Endothelial cell of umbilical vein (primary cell): ENCODE measurements at regions not wholly inside any gene's neighbourhood (a gene's known extent, or its start where the extent isn't known, plus 50 kb on each side); places are given as distances from the start of the nearest gene placed in this dataset.

Experiments
- BruUV-seq: library from RNA; stranded (reverse); fragments of 400-500 nt; replicated peaks from 2 replicates; lab custom pipeline; 2021; lab: Mats Ljungman, UMichigan
- CTCF ChIA-PET: fragments of 300-600, 350-600 bp; sonication (Branson Sonifier 250); formaldehyde crosslinking; loops from one replicate; lab custom pipeline; 2021; ENCODE audit warnings: antibody characterized with exemption, inconsistent platforms; lab: Charles Lee
- POLR2A ChIA-PET: fragments of 300-600, 350-600 bp; sonication (Branson Sonifier 250); formaldehyde crosslinking; loops from one replicate; lab custom pipeline; 2021; ENCODE audit warnings: antibody characterized with exemption, inconsistent platforms; lab: Charles Lee
- DNase-seq: peaks from one replicate; pipeline ENCODE4 v3.0.0-alpha.2; 2011; ENCODE audit warnings: low read depth, low spot score
- FAIRE-seq: peaks from 2 replicates; lab custom pipeline; 2011; peaks lifted over from hg19 to GRCh38; lab: Jason Lieb, UNC
- H2AFZ ChIP-seq: 2 replicates; pipeline ENCODE4 v1.6.0; 2012; ENCODE audit warnings: low read depth, low read length, control low read depth, inconsistent platforms
- H3K27ac ChIP-seq: 2 replicates; pipeline ENCODE4 v1.5.1; 2011; ENCODE audit warnings: low read depth, mild to moderate bottlenecking, control low read depth, low read length, moderate library complexity; ENCODE audit not compliant: insufficient read depth
- H3K27me3 ChIP-seq, 2 experiments: 2 replicates each; pipeline versions ENCODE4 v1.6.0 to v1.6.1; 2011; ENCODE audit warnings: low read length in 2 of 2, mixed read lengths in 1 of 2; ENCODE audit not compliant: control insufficient read depth in 2 of 2, insufficient read depth in 2 of 2
- H3K36me3 ChIP-seq, 2 experiments: 2 replicates in 1 of 2; 3 replicates in 1 of 2; pipeline ENCODE4 v1.5.1; 2011; ENCODE audit warnings: low read length in 2 of 2, mild to moderate bottlenecking in 1 of 2, moderate library complexity in 1 of 2; ENCODE audit not compliant: control insufficient read depth in 2 of 2, insufficient read depth in 2 of 2; ENCODE audit errors: extremely low read depth in 1 of 2
- H3K4me1 ChIP-seq: 3 replicates; pipeline ENCODE4 v1.5.1; 2011; ENCODE audit warnings: mild to moderate bottlenecking, low read length; ENCODE audit not compliant: control insufficient read depth, insufficient read depth; ENCODE audit errors: extremely low read depth
- H3K4me2 ChIP-seq: 2 replicates; pipeline ENCODE4 v1.6.1; 2011; ENCODE audit warnings: low read length, control low read depth, mixed read lengths; ENCODE audit not compliant: insufficient read depth
- H3K4me3 ChIP-seq, 3 experiments: fragments of 200-600 bp in 1 of 3; sonication (generic), shearing (Covaris generic) in 1 of 3; replicated peaks in 1 of 3; 2 replicates each; pipeline ENCODE4 v1.5.1; 2011 to 2016; ENCODE audit warnings: control low read depth in 3 of 3, low read length in 3 of 3, mild to moderate bottlenecking in 2 of 3, inconsistent platforms in 1 of 3, low read depth in 1 of 3, moderate library complexity in 1 of 3; ENCODE audit not compliant: insufficient read depth in 1 of 3
- H3K79me2 ChIP-seq: 2 replicates; pipeline ENCODE4 v1.6.0; 2012; ENCODE audit warnings: low read length, inconsistent platforms; ENCODE audit not compliant: control insufficient read depth, insufficient read depth
- H3K9ac ChIP-seq: replicated peaks from 2 replicates; pipeline ENCODE3; 2011; ENCODE audit warnings: low read length, control low read depth; ENCODE audit not compliant: insufficient read depth; ENCODE audit errors: extremely low read depth
- H3K9me1 ChIP-seq: replicated peaks from 3 replicates; pipeline ENCODE4 v1.6.0; 2011; ENCODE audit warnings: mild to moderate bottlenecking, low read length; ENCODE audit not compliant: control insufficient read depth, insufficient read depth; ENCODE audit errors: extremely low read depth
- H3K9me3 ChIP-seq: replicated peaks from 2 replicates; pipeline ENCODE4 v1.5.1; 2012; ENCODE audit warnings: low read length, inconsistent platforms; ENCODE audit not compliant: control insufficient read depth, insufficient read depth
- H4K20me1 ChIP-seq: replicated peaks from 2 replicates; pipeline ENCODE3; 2011; ENCODE audit warnings: mild to moderate bottlenecking, low read length; ENCODE audit not compliant: control insufficient read depth, insufficient read depth; ENCODE audit errors: extremely low read depth
- CTCF ChIP-seq, 2 donors: IDR thresholded peaks; 1 replicate in 1 of 2; 2 replicates in 1 of 2; pipeline ENCODE4 v1.5.1; 2011; ENCODE audit warnings: low read length in 2 of 2, mild to moderate bottlenecking in 2 of 2, moderate library complexity in 2 of 2, control low read depth in 1 of 2, inconsistent platforms in 1 of 2, low read depth in 1 of 2; ENCODE audit not compliant: insufficient read depth in 1 of 2; ENCODE audit errors: extremely low read depth in 1 of 2
- EZH2 ChIP-seq: IDR thresholded peaks from 2 replicates; pipeline ENCODE4 v1.6.1; 2012; ENCODE audit warnings: borderline replicate concordance, low read depth, mild to moderate bottlenecking, moderate library complexity, low read length, inconsistent platforms; ENCODE audit not compliant: severe bottlenecking
- FOS ChIP-seq: IDR thresholded peaks from 2 replicates; pipeline ENCODE4 v1.6.1; 2011; ENCODE audit warnings: mild to moderate bottlenecking, low read length, moderate library complexity, borderline replicate concordance; ENCODE audit not compliant: insufficient read depth
- GATA2 ChIP-seq: IDR thresholded peaks from 2 replicates; pipeline ENCODE4 v1.7.0; 2011; ENCODE audit warnings: low read depth, mild to moderate bottlenecking, moderate library complexity, mixed read lengths, low read length; ENCODE audit not compliant: insufficient read length, insufficient read depth
- JUN ChIP-seq: IDR thresholded peaks from 2 replicates; pipeline ENCODE4 v1.6.1; 2011; ENCODE audit warnings: borderline replicate concordance, low read depth; ENCODE audit not compliant: insufficient read length, insufficient read depth
- MAX ChIP-seq: IDR thresholded peaks from 2 replicates; pipeline ENCODE4 v1.6.1; 2011; ENCODE audit not compliant: insufficient read depth, insufficient read length
- MYC ChIP-seq: IDR thresholded peaks from one replicate; pipeline ENCODE4 v1.6.1; 2011; ENCODE audit warnings: mild to moderate bottlenecking, low read depth, low read length
- POLR2A ChIP-seq: IDR thresholded peaks from 2 replicates; pipeline ENCODE4 v1.6.1; 2012; ENCODE audit warnings: low read depth, mild to moderate bottlenecking, control low read depth, low read length
- POLR2AphosphoS5 ChIP-seq: IDR thresholded peaks from 2 replicates; pipeline ENCODE4 v1.6.1; 2012; ENCODE audit warnings: low read depth, mild to moderate bottlenecking, control low read depth, low read length, moderate library complexity; ENCODE audit not compliant: insufficient read depth
- dilution Hi-C: fragments of 300-500 bp; cut with MboI; formaldehyde crosslinking; loops from one replicate; pipeline ENCODE4 v1.15.0; 2019; ENCODE audit warnings: low sequenced_read_pairs; ENCODE audit not compliant: extremely low pct_ligation_motif_present
- intact Hi-C: fragments of 100-400 bp; cut with micrococcal nuclease; formaldehyde crosslinking; loops from one replicate; pipeline ENCODE4 v1.10.0; 2022

- Histone ChIP-seq H4K20me1 (no peaks in the 10 kb centered on the region), H3K36me3 (no peaks in the 10 kb centered on the region), H3K27ac (no peak overlapping the region), H3K79me2 (no peaks in the 10 kb centered on the region), H3K4me1 (no peaks in the 10 kb centered on the region), H3K4me3 (no peak overlapping the region), H3K9me3 (no peaks in the 10 kb centered on the region), H3K9me1 (no peaks in the 10 kb centered on the region), H2AFZ (no peak overlapping the region), H3K27me3 (no peaks in the 10 kb centered on the region), H3K9ac (no peak overlapping the region), H3K4me2 (no peak overlapping the region)
- CTCF ChIA-PET, result no interaction called here
- intact Hi-C loops (no loop called here), dilution Hi-C loops (no loop called here)
- POLR2A ChIA-PET, result no interaction called here
- DNase-seq, result no peak
- no peak for FAIRE-seq
- TF ChIP-seq FOS, result no peak
- TF ChIP-seq CTCF (IDR thresholded peaks at IDR 0.05; ENCODE audit: extremely low read depth in 1 of 2, insufficient read depth in 1 of 2, low read depth in 1 of 2, low read length in 2 of 2), result no peak
- no peak for TF ChIP-seq MAX
- no peak for TF ChIP-seq MYC
- TF ChIP-seq POLR2A, result no peak
- no peak for TF ChIP-seq EZH2
- no peak for TF ChIP-seq POLR2AphosphoS5
- no peak for TF ChIP-seq JUN
- TF ChIP-seq GATA2, result no peak
- BruUV-seq, result no TSS peak
Measured at GRCh38 chr9:82170866-82171265, 182.3 kb downstream of the SPATA31D1 start.
